ENCODE measurements at regions not wholly inside any gene's neighbourhood (a gene's known extent, or its start where the extent isn't known, plus 50 kb on each side); places are given as distances from the start of the nearest gene placed in this dataset.

DNA sequence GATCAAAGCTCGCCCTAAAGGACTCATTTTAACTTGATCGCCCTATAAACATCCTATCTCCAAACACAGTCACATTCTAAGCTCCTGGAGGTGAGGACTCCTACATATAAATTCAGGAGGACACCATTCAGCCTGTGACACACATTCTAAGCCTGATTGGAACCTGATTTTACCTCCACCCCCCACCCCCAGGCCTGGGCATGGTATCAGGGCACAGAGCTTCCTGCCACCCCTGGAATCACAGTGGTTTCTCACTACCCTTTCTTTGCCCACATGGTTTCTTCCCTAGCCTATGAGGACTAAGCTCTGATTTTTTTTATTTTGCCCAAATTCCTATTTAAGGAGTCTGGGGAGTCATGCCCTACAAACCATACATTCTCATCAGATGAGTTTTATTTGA lies 428.1 kb upstream of the ID2 start:
- TF ChIP-seq, protein P1, sequence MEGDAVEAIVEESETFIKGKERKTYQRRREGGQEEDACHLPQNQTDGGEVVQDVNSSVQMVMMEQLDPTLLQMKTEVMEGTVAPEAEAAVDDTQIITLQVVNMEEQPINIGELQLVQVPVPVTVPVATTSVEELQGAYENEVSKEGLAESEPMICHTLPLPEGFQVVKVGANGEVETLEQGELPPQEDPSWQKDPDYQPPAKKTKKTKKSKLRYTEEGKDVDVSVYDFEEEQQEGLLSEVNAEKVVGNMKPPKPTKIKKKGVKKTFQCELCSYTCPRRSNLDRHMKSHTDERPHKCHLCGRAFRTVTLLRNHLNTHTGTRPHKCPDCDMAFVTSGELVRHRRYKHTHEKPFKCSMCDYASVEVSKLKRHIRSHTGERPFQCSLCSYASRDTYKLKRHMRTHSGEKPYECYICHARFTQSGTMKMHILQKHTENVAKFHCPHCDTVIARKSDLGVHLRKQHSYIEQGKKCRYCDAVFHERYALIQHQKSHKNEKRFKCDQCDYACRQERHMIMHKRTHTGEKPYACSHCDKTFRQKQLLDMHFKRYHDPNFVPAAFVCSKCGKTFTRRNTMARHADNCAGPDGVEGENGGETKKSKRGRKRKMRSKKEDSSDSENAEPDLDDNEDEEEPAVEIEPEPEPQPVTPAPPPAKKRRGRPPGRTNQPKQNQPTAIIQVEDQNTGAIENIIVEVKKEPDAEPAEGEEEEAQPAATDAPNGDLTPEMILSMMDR (IDR thresholded peaks at IDR 0.05) = no peak
- TF ChIP-seq POLR2A (IDR thresholded peaks at IDR 0.05) = no peak

Measured in heart left ventricle (tissue), 13 donors.